Ovary (tissue), 3 donors: ENCODE measurements at regions not wholly inside any gene's neighbourhood (a gene's known extent, or its start where the extent isn't known, plus 50 kb on each side); places are given as distances from the start of the nearest gene placed in this dataset.

Experiments used
- EP300 ChIP-seq: sonication (generic); formaldehyde crosslinking; IDR thresholded peaks from one replicate; pipeline ENCODE4 v1.6.1; 2017; ENCODE audit warnings: antibody characterized with exemption
- POLR2A ChIP-seq: fragments of 450-650 bp; IDR thresholded peaks from one replicate; pipeline ENCODE4 v1.6.1; 2017; ENCODE audit warnings: antibody characterized with exemption, mild to moderate bottlenecking, moderate library complexity
- TF ChIP-seq, protein P1 (sequence below), 3 donors: fragments of 450-650 bp in 2 of 3; fragments of 200-600 bp in 1 of 3; IDR thresholded peaks; one replicate each; pipeline versions ENCODE4 v1.5.1 to v1.8.0; 2016 to 2022; ENCODE audit warnings: antibody characterized with exemption in 3 of 3, mild to moderate bottlenecking in 1 of 3
- donor health status: DM: no; HTN: no; CAD: no.

DNA sequence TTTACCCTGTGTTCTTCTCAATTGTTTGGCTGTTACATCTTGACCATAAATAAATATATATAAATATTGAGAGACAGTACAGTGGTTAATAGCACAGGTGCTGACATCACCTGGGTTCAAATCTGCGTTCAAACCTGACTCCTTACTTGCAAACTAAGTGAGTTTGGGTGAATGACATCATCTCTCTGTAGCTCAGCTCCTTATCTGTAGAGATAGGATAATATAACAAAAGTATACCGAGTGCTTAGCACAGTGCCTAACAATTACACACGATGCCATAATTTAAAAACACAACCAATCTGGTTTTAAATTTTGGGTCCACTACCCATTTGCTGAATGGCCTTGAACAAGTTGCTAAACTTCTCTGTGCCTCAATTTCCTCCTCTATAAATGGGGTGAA lies 86.6 kb downstream of the RRAGC start:
- TF ChIP-seq, protein P1, sequence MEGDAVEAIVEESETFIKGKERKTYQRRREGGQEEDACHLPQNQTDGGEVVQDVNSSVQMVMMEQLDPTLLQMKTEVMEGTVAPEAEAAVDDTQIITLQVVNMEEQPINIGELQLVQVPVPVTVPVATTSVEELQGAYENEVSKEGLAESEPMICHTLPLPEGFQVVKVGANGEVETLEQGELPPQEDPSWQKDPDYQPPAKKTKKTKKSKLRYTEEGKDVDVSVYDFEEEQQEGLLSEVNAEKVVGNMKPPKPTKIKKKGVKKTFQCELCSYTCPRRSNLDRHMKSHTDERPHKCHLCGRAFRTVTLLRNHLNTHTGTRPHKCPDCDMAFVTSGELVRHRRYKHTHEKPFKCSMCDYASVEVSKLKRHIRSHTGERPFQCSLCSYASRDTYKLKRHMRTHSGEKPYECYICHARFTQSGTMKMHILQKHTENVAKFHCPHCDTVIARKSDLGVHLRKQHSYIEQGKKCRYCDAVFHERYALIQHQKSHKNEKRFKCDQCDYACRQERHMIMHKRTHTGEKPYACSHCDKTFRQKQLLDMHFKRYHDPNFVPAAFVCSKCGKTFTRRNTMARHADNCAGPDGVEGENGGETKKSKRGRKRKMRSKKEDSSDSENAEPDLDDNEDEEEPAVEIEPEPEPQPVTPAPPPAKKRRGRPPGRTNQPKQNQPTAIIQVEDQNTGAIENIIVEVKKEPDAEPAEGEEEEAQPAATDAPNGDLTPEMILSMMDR (IDR thresholded peaks at IDR 0.05): no peak
- TF ChIP-seq EP300 (no peak), POLR2A (no peak)
